Occipital lobe (tissue), 1 donor: ENCODE measurements at regions not wholly inside any gene's neighbourhood (a gene's known extent, or its start where the extent isn't known, plus 50 kb on each side); places are given as distances from the start of the nearest gene placed in this dataset.
A peak's percentile ranks its signal among the peaks of the same experiment; 100 is the strongest.

Source experiments
- DNase-seq: peaks from one replicate; lab custom pipeline; 2025; lab: John Stamatoyannopoulos, UW

GRCh38 chr5:68450245-68450852, 234.8 kb downstream of the PIK3R1 start:
- no peak for DNase-seq

GRCh38 chr5:68452286-68452685, 236.7 kb downstream of the PIK3R1 start:
- DNase-seq = no peak

GRCh38 chr5:68454172-68454571, 238.6 kb downstream of the PIK3R1 start:
- DNase-seq = no peak

DNA sequence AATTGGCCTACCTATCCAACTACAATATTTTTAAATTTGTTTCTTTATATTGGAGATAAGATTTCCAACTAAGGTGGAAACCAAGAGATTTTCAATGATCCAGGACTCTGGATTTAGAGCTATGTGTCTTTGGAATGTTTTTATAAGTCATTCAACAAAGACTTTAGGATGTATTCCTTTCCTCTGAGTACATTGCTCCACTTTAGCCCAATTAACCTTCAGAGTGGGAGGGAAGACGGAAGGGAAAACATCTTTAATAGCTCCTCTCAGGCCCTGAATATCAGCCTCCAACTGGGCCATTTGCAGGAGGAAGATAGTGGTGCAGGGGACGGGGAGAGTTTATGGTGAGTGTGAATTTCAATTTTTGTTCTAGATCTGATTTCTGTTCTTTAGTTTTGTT, 239.2 kb downstream of the PIK3R1 start:
- DNase-seq = no peak

DNA sequence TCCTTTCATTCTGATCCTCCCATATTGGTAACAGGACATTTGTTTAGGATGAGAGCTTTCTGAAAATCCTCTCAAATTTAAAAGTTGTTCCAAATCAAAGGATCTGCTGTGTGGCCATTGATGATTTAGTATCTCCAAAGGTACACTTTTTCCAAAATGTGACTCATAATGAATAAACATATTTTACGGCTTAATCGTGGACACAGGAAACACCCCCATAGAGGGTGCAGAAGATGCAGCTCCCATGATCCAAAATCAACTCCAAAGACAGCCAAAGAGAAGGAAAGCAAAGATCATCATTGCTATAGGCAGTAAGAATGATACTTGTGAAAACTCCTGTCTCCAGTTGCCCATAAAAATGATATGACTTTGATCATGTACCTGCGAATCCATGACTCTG, 239.7 kb downstream of the PIK3R1 start:
- DNase-seq = no peak

- no peak for DNase-seq
These were observed 241.2 kb downstream of the PIK3R1 start for GRCh38 chr5:68456756-68457217.

GRCh38 chr5:68457285-68457684, 241.7 kb downstream of the PIK3R1 start:
- DNase-seq = no peak

DNA sequence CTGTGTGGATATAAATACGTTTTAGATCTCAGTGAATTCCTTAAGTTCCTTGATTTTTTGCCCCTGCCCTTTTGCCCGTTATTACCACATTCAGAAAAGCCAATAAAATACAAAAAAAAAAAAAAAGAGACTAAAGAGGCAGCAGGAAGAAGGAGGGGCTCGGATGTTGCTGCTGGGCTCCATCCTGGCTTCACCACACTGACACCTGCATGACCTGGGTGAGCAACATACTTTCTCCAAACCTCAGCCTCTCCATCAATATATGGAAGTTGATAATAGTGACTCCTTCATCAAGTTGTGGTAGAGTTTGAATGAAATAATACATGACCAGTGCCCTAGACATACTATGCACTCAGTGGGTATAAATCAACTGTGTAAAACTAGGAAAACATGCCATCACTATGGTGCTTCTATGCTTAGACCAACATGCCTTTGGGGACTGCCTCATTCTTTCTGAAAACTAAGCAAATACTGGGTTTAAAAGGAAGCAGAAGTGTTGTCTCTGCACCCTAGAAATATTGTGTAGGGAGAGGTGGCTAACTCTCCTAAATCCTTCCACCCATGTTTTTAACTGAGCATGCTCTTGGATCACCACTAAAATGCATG, 243.0 kb downstream of the PIK3R1 start:
- DNase-seq = no peak

DNA sequence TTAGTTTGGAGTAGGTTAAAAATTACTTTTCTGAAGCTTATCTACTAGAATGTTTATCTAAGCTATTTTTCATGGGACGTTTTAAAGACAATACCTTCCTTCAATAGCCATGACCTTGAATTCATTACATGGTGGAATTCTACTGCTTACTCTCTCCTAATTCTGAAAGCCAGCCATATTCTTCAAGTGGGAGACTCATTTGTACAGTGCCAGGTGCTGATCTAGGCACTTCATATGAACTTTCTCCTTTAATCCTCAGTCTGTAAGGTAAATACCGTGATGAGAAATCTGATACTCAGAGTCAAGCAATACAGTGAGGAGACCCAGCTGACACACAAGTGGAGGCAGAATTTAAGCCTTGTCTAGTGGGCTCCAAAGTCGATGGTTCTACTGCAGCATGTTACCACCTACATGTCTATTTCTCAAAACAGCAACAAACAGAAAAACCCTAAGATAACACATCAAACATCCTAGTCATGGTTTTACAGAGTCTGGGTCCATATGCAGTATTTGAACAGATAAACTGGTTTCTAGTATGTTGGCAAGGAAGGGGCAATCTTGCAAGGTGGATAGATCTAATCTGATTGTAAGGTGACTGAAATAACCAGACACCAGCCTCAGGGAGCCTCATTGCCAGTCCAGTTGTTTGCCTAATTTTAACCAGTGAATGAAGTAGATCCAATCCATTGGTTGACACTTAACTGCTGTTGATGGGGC, 243.7 kb downstream of the PIK3R1 start:
- DNase-seq = no peak

GRCh38 chr5:68459810-68460139, 244.2 kb downstream of the PIK3R1 start:
- DNase-seq = no peak

- DNase-seq = no peak
These were observed 244.7 kb downstream of the PIK3R1 start for GRCh38 chr5:68460147-68460798.

- no peak for DNase-seq
These were observed 248.1 kb downstream of the PIK3R1 start for GRCh38 chr5:68463606-68464005.

DNA sequence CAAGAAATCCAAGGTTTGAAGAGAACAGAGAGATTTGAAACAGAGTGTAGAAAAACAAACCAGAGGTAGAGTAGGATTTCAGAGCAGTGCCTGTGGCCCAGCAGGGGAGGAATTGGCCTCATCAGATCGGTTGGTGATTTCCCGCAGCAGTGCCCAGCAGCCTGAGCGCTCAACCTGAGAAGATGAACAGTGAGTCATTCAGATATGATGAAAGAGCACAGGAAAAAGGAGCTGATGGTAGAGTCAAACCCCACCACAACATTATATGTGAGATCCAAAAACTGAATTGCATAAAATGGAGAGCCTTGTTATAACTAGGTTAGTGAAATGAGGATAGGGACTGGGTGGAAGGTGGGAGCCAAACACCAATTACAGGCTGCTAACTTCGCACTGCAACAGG, 248.9 kb downstream of the PIK3R1 start:
- DNase-seq = no peak

- no peak for DNase-seq
These were observed 249.6 kb downstream of the PIK3R1 start for GRCh38 chr5:68465133-68465532.

DNA sequence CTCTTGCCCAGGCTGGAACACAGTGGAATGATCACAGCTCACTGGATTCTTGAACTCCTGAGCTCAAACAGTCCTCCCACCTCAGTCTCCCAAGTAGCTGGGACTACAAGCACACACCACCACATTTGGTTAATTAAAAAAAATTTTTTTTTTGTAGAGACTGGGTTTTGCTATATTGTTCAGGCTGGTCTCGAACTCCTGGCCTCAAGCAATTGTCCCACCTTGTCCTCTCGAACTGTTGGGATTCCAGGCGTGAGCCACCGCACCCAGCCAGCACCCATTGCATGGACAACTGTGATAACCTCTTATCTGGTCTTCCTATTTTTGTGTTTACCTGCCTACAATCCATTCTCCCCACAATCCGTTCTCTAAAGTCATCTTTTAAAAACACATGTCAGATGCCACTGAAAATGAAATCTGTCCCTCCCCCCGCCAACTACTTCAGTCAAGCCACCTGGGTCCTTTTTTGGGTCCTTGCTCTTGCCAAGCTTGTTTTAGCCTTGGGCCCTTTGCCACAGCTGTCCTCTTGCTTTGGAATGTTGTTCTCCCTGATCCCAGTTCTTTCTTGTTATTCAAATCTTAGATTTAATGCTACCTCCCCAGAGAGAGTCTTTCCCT, 250.5 kb downstream of the PIK3R1 start:
- no peak for DNase-seq

GRCh38 chr5:68467208-68467607, 251.7 kb downstream of the PIK3R1 start:
- DNase-seq = no peak

GRCh38 chr5:68467794-68468193, 252.2 kb downstream of the PIK3R1 start:
- no peak for DNase-seq

- no peak for DNase-seq
These were observed 252.8 kb downstream of the PIK3R1 start for GRCh38 chr5:68468322-68468721.

DNA sequence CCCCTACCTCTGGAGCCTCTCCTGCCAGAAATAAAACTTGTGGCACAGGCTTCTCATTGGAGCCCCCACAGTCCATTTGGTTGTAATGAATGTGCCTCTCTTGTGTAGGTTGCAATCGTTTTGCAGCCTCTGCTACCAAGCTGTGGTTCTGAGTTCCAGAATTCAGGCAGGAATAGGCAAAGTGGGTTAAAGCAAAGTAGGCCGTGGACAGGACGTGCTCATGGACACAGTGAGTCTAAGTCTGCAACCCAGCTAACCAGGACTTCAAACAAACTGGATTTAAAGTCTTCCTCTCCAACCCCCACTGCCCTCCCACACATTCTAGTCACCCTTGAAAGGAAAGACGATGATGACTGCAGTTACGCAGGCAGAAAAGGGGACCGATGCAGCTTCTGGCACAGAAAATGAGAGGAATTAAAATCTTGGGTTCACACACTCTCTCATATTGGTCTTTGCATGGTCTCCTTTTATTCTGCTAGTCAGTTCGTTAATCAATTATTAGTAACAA, 260.0 kb downstream of the PIK3R1 start:
- peak; percentile 39 for DNase-seq

- no peak for DNase-seq
These were observed 261.3 kb downstream of the PIK3R1 start for GRCh38 chr5:68476854-68477253.

DNA sequence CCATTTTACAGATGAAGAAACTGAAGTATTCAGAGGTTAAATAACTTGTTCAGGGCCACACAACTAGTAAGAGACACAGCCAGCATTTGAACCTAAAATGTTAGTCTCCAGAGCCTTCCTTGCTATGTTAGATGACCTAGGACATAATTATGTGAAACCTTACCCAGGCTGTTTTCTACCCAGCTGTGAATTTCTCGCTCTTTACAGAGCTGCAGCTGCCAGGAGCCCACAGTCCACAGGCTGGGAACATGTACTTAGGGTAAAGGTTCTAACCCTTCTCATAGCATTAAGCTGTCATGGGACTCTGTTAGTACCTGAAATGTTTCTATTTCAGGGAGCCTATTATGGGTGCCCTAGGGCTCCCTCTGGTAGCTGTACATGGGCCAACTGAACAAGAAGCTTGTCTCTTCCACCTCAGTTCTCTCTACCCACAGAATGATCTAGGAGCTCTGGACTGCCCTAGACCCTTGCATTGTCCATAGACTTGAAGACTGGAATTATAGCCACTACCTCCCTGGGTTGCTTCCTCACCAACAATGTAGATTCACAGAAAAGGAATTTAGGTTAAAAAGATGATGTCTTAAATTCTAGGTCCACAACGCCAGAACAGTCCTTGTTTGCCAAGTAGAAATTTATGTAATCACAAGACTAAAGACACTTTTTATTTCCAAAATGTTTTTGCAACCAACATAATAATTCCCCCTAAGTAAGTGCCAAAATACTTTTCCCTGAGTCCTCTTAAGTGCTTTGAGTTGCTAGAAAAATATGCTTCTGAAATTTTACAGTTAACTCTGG, 262.9 kb downstream of the PIK3R1 start:
- DNase-seq = peak; percentile 5
